ENCODE measurements at regions not wholly inside any gene's neighbourhood (a gene's known extent, or its start where the extent isn't known, plus 50 kb on each side); places are given as distances from the start of the nearest gene placed in this dataset.

DNA sequence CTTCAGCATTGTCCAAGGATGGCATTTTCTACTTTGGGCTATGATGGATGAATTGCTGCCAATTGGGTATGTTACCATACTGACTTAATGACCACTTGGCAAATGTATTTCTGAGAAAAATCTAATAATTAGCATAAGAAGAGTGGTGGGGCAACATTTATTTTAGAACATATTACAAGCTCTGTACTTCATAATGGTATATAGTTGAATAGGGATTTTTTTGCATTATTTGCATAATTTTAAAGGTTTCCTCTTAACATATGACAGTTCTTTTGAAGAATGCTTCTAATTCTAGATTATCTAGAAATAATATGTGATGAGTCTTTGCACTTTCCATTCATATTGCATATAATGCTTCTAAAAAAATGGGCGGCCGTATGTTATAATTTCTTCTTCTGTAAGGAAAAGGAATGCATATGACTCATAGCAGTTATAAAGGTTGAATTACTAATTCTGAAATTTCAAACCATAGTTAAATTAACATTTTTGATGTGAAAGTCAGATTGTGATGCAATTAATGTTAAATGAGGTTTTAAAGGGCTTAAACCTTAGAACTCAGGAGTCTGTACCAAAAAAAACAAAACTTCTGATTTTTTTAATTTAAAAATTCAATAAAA is 1652.3 kb upstream of the SLC39A10 start:
- no peak for TF ChIP-seq CTCF (IDR thresholded peaks at IDR 0.05; ENCODE audit: poor library complexity)
- TF ChIP-seq EZH2phosphoT487 (IDR thresholded peaks at IDR 0.05; ENCODE audit: low read depth, severe bottlenecking, unreplicated experiment) = no peak
- H2AFZ ChIP-seq = no peak overlapping the region
- no peaks in the 10 kb centered on the region for H4K20me1 ChIP-seq (ENCODE audit: insufficient read depth, poor library complexity, severe bottlenecking)
- H3K9me2 ChIP-seq (replicated peaks; ENCODE audit: insufficient read depth) = no peaks in the 10 kb centered on the region
- H3K4me3 ChIP-seq = no peak overlapping the region
- no peak for DNase-seq (ENCODE audit: low spot score)
- no peak overlapping the region for H3K4me2 ChIP-seq
- no peaks in the 10 kb centered on the region for H3K79me2 ChIP-seq
- WGBS (ENCODE audit: low lambda C conversion rate, missing lambda C conversion rate) = 91% methylated on average over 2 of the region's 2 CpGs
- no peaks in the 10 kb centered on the region for H3K9me3 ChIP-seq (ENCODE audit: low read depth)
- no peak overlapping the region for H3K27ac ChIP-seq
- no peaks in the 10 kb centered on the region for H3K4me1 ChIP-seq (ENCODE audit: insufficient read depth)
- H3K27me3 ChIP-seq = no peaks in the 10 kb centered on the region
- no peaks in the 10 kb centered on the region for H3K36me3 ChIP-seq (replicated peaks; ENCODE audit: insufficient read depth, low read depth)

GRCh38 chr2:194003911-194004310 is 1653.1 kb upstream of the SLC39A10 start:
- WGBS (ENCODE audit: low lambda C conversion rate, missing lambda C conversion rate) = 93% methylated on average over 2 of the region's 2 CpGs
- no peak overlapping the region for H3K4me3 ChIP-seq
- no peak for DNase-seq (ENCODE audit: low spot score)
- H3K4me1 ChIP-seq (ENCODE audit: insufficient read depth) = no peaks in the 10 kb centered on the region
- H2AFZ ChIP-seq = no peak overlapping the region
- no peaks in the 10 kb centered on the region for H3K9me2 ChIP-seq (replicated peaks; ENCODE audit: insufficient read depth)
- no peaks in the 10 kb centered on the region for H3K27me3 ChIP-seq
- TF ChIP-seq CTCF (IDR thresholded peaks at IDR 0.05; ENCODE audit: poor library complexity) (no peak), EZH2 (IDR thresholded peaks at IDR 0.05; ENCODE audit: borderline replicate concordance) (no peak), EZH2phosphoT487 (IDR thresholded peaks at IDR 0.05; ENCODE audit: low read depth, severe bottlenecking, unreplicated experiment) (no peak)
- no peaks in the 10 kb centered on the region for H4K20me1 ChIP-seq (ENCODE audit: insufficient read depth, poor library complexity, severe bottlenecking)
- no peaks in the 10 kb centered on the region for H3K79me2 ChIP-seq
- H3K4me2 ChIP-seq = no peak overlapping the region
- no peak overlapping the region for H3K27ac ChIP-seq
- H3K36me3 ChIP-seq (replicated peaks; ENCODE audit: insufficient read depth, low read depth) = no peaks in the 10 kb centered on the region
- H3K9me3 ChIP-seq (ENCODE audit: low read depth) = no peaks in the 10 kb centered on the region

GRCh38 chr2:194002699-194003368 is 1654.2 kb upstream of the SLC39A10 start:
- Histone ChIP-seq H3K4me3 (no peak overlapping the region), H3K27me3 (no peaks in the 10 kb centered on the region), H3K4me1 (ENCODE audit: insufficient read depth) (no peaks in the 10 kb centered on the region), H2AFZ (no peak overlapping the region), H3K36me3 (replicated peaks; ENCODE audit: insufficient read depth, low read depth) (no peaks in the 10 kb centered on the region), H3K4me2 (no peak overlapping the region), H3K79me2 (no peaks in the 10 kb centered on the region), H3K9me3 (ENCODE audit: low read depth) (no peaks in the 10 kb centered on the region), H3K9me2 (replicated peaks; ENCODE audit: insufficient read depth) (no peaks in the 10 kb centered on the region), H3K27ac (no peak overlapping the region), H4K20me1 (ENCODE audit: insufficient read depth, poor library complexity, severe bottlenecking) (no peaks in the 10 kb centered on the region)
- TF ChIP-seq CTCF (IDR thresholded peaks at IDR 0.05; ENCODE audit: poor library complexity) (no peak), EZH2phosphoT487 (IDR thresholded peaks at IDR 0.05; ENCODE audit: low read depth, severe bottlenecking, unreplicated experiment) (no peak), EZH2 (IDR thresholded peaks at IDR 0.05; ENCODE audit: borderline replicate concordance) (no peak)
- DNase-seq (ENCODE audit: low spot score) = no peak
- WGBS (ENCODE audit: low lambda C conversion rate, missing lambda C conversion rate) = 85% methylated on average over 18 of the region's 23 CpGs

Data from hepatocyte (in vitro differentiated cells).